ENCODE measurements at regions not wholly inside any gene's neighbourhood (a gene's known extent, or its start where the extent isn't known, plus 50 kb on each side); places are given as distances from the start of the nearest gene placed in this dataset.

GRCh38 chr15:39041979-39042495 lies 477.4 kb upstream of the RASGRP1 start:
- DNase-seq: no peak

GRCh38 chr15:39051626-39052322 lies 487.2 kb upstream of the RASGRP1 start:
- no peak for DNase-seq

GRCh38 chr15:39052323-39052705 lies 487.7 kb upstream of the RASGRP1 start:
- no peak for DNase-seq

GRCh38 chr15:39053480-39053879 lies 488.9 kb upstream of the RASGRP1 start:
- no peak for DNase-seq

- DNase-seq: no peak
These were observed 489.6 kb upstream of the RASGRP1 start for GRCh38 chr15:39054128-39054732.

DNA sequence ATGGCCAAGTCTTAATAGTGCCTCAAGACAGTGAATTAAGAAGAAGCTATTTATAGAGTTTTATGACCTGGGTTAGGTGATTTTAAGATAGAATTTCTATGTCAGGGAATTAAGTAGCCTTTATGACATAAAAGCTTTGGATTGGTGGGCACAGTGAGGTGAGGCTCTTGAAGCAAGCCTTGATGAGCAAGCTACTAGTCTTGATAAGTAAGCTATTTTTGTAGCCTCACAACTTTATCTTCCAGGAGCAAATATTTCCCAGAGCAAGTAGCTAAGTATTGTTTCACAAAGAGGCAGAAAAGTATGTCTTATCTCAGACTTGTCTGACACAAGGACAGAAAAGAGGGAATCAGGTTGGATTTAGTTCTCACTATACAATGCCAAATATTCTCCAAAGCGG lies 491.7 kb upstream of the RASGRP1 start:
- no peak for DNase-seq

DNA sequence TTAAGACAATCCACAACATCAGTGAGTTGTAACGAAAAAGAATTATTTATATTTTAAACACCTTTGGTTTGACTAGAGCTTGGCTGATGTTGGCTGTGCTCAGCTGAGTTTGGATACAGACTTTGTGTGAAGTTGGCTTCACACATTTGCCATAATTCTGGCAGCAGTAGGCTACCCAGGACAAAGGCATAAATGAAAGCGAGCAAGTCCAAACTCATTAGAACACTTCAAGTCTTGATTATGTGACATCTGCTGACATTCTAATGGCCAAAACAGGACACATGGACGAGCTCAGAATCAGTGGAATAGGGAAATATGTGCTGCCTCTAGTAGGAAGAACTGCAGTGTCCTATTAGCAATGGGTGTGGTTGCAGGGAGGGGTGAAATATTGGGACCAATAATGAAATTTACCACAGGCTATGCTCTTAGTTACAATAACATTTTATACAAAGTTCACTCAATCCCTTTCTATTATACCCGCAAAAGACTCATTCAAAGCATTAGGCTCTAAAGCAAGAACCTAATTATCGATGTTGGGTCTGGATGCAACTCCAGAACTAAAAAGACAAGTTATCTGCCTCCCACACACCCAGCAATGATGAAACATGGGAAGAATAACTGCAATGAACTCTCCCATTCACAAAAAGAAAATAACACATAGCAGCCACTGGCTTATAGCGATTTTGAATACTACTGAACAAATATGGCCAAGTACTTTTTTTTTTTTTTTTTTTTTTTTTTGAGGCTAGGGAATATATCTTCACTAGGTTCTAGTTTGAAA lies 493.9 kb upstream of the RASGRP1 start:
- DNase-seq: no peak

DNA sequence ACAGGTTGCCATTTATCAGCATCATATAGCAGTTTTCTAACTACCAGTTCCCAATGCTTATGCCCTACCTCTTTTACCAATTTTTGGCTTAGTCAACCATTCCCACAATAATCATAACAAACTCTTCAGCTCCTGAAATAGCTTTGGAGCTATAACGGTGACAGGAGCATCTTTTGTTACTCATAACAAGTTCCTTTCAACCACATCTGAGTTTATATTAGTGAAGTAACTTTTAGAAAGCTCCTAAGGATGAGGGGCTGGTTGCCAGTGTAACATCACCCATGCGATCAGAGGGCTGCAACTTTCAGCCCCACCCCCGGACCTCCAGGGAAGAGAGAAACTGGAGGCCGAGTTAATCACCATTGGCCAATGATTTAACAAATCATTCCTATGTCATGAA lies 495.3 kb upstream of the RASGRP1 start:
- peak; percentile 36 for DNase-seq

- DNase-seq: no peak
These were observed 497.4 kb upstream of the RASGRP1 start for GRCh38 chr15:39061952-39062464.

GRCh38 chr15:39066677-39067076 lies 502.1 kb upstream of the RASGRP1 start:
- no peak for DNase-seq

- DNase-seq: peak; percentile 53
These were observed 506.4 kb upstream of the THBS1 start for GRCh38 chr15:39074341-39074985.

DNA sequence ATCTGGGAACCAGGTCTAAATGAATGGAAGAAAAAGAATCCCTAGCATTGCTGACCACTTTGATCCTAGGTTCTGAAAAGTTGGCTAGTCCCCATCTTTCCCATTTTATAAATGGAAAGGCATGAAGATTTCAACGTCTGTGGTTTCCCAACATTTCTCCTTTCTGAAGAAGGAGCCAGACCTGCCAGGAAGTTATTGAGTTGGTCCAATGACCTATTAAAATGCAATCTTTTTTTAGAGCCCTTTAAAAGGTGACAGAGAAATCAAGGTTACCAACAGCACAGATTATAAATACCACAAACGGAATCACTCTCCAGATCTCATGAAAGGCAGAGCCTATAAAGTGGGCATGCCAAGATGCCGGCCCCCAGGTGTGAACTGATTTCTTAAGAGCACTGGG lies 505.6 kb upstream of the THBS1 start:
- DNase-seq: peak; percentile 85

DNA sequence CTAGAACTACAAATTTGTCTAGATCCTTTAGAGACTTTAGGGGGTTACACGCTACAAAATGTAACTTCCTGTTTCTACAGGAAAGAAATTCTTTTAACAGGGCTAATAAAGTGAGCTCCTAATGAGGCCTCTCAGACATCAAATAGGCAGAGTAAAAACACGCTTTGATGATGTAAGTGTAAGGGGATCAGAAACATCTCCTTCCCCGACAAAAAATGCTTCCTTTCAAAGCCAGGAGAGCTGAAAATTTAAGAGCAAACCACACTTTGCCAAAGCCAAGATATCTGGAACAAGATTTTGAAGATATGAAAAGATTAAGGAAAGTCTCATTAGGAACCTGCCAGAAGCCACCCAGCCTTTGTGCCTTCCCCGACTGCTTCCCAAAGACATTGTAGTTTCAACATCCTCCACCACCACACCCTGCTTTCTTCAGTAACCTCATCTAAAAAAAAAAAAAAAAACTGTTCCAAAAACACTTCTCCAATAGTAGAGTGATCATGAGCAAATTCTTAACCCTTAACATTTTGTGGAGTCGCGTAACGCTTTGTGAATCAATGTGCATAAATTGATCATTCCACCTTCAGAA lies 505.0 kb upstream of the THBS1 start:
- DNase-seq: no peak

- peak; percentile 78 for DNase-seq
These were observed 502.9 kb upstream of the THBS1 start for GRCh38 chr15:39078026-39078425.

DNA sequence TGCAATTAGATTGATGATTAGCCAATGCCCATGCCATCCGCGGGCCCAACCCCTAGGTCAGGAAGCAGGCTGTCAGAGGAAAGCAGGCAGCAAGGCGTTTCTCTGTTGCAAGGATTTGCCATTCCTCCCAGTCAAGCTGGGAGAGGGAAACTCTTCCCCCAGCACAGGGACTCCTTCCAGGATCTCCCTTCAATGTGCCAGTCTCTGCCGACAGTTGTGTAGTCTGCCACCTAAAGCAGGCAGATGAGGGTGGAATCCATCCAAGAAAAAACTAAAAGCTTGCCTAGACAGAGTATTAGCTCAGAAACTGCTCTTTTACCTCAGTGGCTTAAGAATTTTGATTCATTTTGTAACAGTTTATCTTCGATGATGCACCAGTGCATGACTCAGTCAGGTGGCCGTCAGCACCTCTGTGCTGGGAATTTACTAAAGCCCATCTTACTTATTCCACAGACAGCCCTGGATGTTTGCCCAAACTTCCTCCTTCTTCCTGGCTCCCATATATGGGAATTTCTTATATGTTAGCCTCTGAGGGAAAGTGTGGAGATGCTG lies 501.5 kb upstream of the THBS1 start:
- peak; percentile 99 for DNase-seq

DNA sequence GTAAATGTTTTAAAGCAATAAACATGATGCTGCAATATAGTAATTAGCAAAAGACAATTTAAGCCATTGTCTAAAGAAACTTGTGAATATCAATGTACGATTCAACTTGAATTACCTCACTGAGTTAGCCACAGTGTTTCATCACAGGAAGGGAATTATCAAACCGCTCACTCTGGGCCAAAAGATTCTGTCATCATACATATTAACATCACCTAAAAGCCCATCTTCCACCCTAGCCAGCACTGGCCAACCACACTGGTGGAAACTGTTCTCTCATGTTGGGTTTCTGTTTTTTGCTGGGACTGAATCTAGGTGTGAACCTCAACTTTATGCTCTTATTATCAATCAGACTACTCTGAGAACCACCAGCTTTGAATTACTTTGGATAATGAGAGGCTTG lies 497.7 kb upstream of the THBS1 start:
- peak; percentile 57 for DNase-seq

- DNase-seq: peak; percentile 82
These were observed 496.0 kb upstream of the THBS1 start for GRCh38 chr15:39084674-39085530.

GRCh38 chr15:39086641-39087040 lies 494.2 kb upstream of the THBS1 start:
- no peak for DNase-seq

- DNase-seq: no peak
These were observed 492.7 kb upstream of the THBS1 start for GRCh38 chr15:39088156-39088555.

- no peak for DNase-seq
These were observed 488.5 kb upstream of the THBS1 start for GRCh38 chr15:39092354-39092753.

GRCh38 chr15:39092761-39093160 lies 488.1 kb upstream of the THBS1 start:
- DNase-seq: no peak
